GM12891 (cell line): ENCODE measurements at regions not wholly inside any gene's neighbourhood (a gene's known extent, or its start where the extent isn't known, plus 50 kb on each side); places are given as distances from the start of the nearest gene placed in this dataset.
"Not testable (repeated sequence)": the region's sequence is repeated elsewhere in the genome, so short reads cannot be mapped to it uniquely, and the experiment has no call there.

Experiments used
- POLR2A ChIP-seq: IDR thresholded peaks from 2 replicates; pipeline ENCODE4 v1.6.1; 2011; ENCODE audit warnings: low read depth, low read length, control low read depth
- POLR2AphosphoS5 ChIP-seq: IDR thresholded peaks from 2 replicates; pipeline ENCODE4 v1.6.1; 2011; ENCODE audit warnings: low read depth, low read length, control low read depth
- POU2F2 ChIP-seq: IDR thresholded peaks from 2 replicates; pipeline ENCODE4 v1.6.1; 2011; ENCODE audit warnings: low read depth, mild to moderate bottlenecking, control low read depth, low read length, moderate library complexity
- TAF1 ChIP-seq: IDR thresholded peaks from 2 replicates; pipeline ENCODE4 v1.6.1; 2011; ENCODE audit warnings: low read depth, low read length, control low read depth

DNA sequence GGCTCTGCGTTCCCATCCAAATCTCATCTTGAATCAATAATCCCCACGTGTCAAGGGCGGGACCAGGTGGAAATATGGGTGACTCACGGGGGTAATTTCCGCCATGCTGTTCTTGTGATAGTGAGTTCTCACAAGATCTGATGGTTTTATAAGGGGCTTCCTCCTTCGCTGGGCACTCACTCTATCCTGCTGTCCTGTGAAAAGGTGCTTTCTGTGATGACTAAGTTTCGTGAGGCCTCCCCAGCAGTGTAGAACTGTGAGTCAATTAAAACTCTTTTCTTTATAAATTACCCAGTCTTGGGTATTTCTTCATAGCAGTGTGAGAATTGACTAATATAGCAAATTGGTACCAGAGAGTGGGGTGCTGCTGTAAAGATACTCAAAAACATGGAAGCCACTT, 142.4 kb upstream of the TFPI start:
- TF ChIP-seq POLR2A, POLR2AphosphoS5, POU2F2, TAF1: not testable (repeated sequence)
